ENCODE measurements at regions not wholly inside any gene's neighbourhood (a gene's known extent, or its start where the extent isn't known, plus 50 kb on each side); places are given as distances from the start of the nearest gene placed in this dataset.

GRCh38 chr11:82676483-82677094 is 57.1 kb downstream of the FAM181B start:
- no peaks in the 10 kb centered on the region for H4K20me1 ChIP-seq (ENCODE audit: insufficient read depth, low read length)
- H3K14ac ChIP-seq (replicated peaks; ENCODE audit: low read depth, low read length) = no peak overlapping the region
- H3K9me1 ChIP-seq (ENCODE audit: insufficient read depth, low read length) = no peaks in the 10 kb centered on the region
- H3K4me2 ChIP-seq (ENCODE audit: low read depth, low read length) = no peak overlapping the region
- no peak overlapping the region for H3K27ac ChIP-seq (ENCODE audit: insufficient read depth, low read length)
- no peaks in the 10 kb centered on the region for H3K79me1 ChIP-seq (ENCODE audit: low read depth in 1 of 2, low read length in 2 of 2)
- ATAC-seq (ENCODE audit: low read depth) (no peak), DNase-seq (no peak)
- no peaks in the 10 kb centered on the region for H3K4me1 ChIP-seq (ENCODE audit: control insufficient read depth, insufficient read depth, low read length)
- no peak overlapping the region for H2BK5ac ChIP-seq (ENCODE audit: low read depth, low read length, poor library complexity, severe bottlenecking)
- no peak overlapping the region for H3K4me3 ChIP-seq (ENCODE audit: insufficient read depth, low read depth, low read length)
- no CpG with 5 or more reads among the region's 3 CpGs for WGBS, 2 experiments (ENCODE audit: extremely low coverage in 2 of 2, insufficient read length in 1 of 2)
- TF ChIP-seq CTCF (conservative IDR thresholded peaks at IDR 0.05; ENCODE audit: low read depth, low read length) (peak; percentile 35), POLR2A (IDR thresholded peaks at IDR 0.05; ENCODE audit: low read depth, low read length) (no peak), MXI1 (IDR thresholded peaks at IDR 0.05; ENCODE audit: borderline replicate concordance, low read depth, low read length) (no peak), RFX5 (IDR thresholded peaks at IDR 0.05; ENCODE audit: low read depth, low read length) (no peak), USF2 (IDR thresholded peaks at IDR 0.05; ENCODE audit: low read depth, low read length) (no peak), RAD21 (IDR thresholded peaks at IDR 0.05; ENCODE audit: low read length) (no peak), CHD1 (IDR thresholded peaks at IDR 0.05; ENCODE audit: low read depth, low read length) (no peak)
- H3K27me3 ChIP-seq (ENCODE audit: control insufficient read depth, insufficient read depth, low read length) = no peaks in the 10 kb centered on the region
- no peak overlapping the region for H3K23ac ChIP-seq (ENCODE audit: low read depth, low read length)
- no peaks in the 10 kb centered on the region for H3K9me3 ChIP-seq (ENCODE audit: control insufficient read depth, insufficient read depth, low read length)
- dilution Hi-C loops (cut with HindIII; ENCODE audit: low sequenced_read_pairs, unreplicated experiment) (no loop called here), in situ Hi-C loops (cut with MboI; ENCODE audit: low sequenced_read_pairs) (loop anchor here (25.0 kb wide), 1 partner anchor 1136 kb away; no protein-coding TSS in a partner anchor), intact Hi-C loops (cut with micrococcal nuclease) (no loop called here)
- no peak overlapping the region for H4K91ac ChIP-seq (ENCODE audit: insufficient read depth, low read depth, low read length)
- no peak overlapping the region for H3K4ac ChIP-seq (ENCODE audit: low read depth, low read length)
- no peak overlapping the region for H4K5ac ChIP-seq (ENCODE audit: low read depth, low read length)
- POLR2A ChIA-PET (ENCODE audit: unreplicated experiment) = no interaction called here
- no TSS peak for BruUV-seq (replicated peaks)
- H3K9ac ChIP-seq (ENCODE audit: low read depth, low read length) = no peak overlapping the region
- no peak overlapping the region for H2BK20ac ChIP-seq (ENCODE audit: low read depth, low read length)
- CTCF ChIA-PET = no interaction called here
- no peak overlapping the region for H4K8ac ChIP-seq (ENCODE audit: low read depth in 2 of 2, low read length in 2 of 2)
- H3K56ac ChIP-seq (ENCODE audit: extremely low read depth, insufficient read depth, low read length) = no peak overlapping the region
- no peak overlapping the region for H3K18ac ChIP-seq (ENCODE audit: low read depth, low read length)
- H3K36me3 ChIP-seq (ENCODE audit: control insufficient read depth, insufficient read depth, low read length) = no peaks in the 10 kb centered on the region
- no peak overlapping the region for H2BK15ac ChIP-seq (ENCODE audit: low read depth, low read length)
- H2BK120ac ChIP-seq (ENCODE audit: low read depth, low read length) = no peak overlapping the region
- H2AK5ac ChIP-seq (ENCODE audit: low read depth, low read length) = no peak overlapping the region
- no peak overlapping the region for H2AK9ac ChIP-seq (replicated peaks; ENCODE audit: low read depth, low read length, poor library complexity)
- H2AFZ ChIP-seq (replicated peaks; ENCODE audit: low read length, poor library complexity) = no peak overlapping the region
